HCT116 (cell line): ENCODE measurements at regions not wholly inside any gene's neighbourhood (a gene's known extent, or its start where the extent isn't known, plus 50 kb on each side); places are given as distances from the start of the nearest gene placed in this dataset.
"Not testable (repeated sequence)": the region's sequence is repeated elsewhere in the genome, so short reads cannot be mapped to it uniquely, and the experiment has no call there.

ENCODE experiments used
- ATAC-seq: fragments of 200-7000 bp; cut with Tn5 transposase; 2 replicates; pipeline ENCODE4 v1.9.1; 2020; ENCODE audit warnings: mild to moderate bottlenecking, moderate library complexity
- BruUV-seq: library from RNA; stranded (reverse); fragments of 400-500 nt; replicated peaks from 2 replicates; lab custom pipeline; 2021; lab: Mats Ljungman, UMichigan
- CTCF ChIA-PET: fragments of 300-600 bp; sonication (Branson Sonifier 250); formaldehyde crosslinking; loops from one replicate; lab custom pipeline; 2021; ENCODE audit warnings: antibody characterized with exemption; lab: Charles Lee
- POLR2A ChIA-PET: fragments of 300-600, 350-600 bp; sonication (Branson Sonifier 250); formaldehyde crosslinking; loops from one replicate; lab custom pipeline; 2021; ENCODE audit warnings: antibody characterized with exemption; lab: Charles Lee
- RAD21 ChIA-PET, 2 experiments: fragments of 300-600 bp; sonication (Branson Sonifier 250); formaldehyde crosslinking; loops; one replicate each; lab custom pipeline; 2023; ENCODE audit warnings: low total read pairs in 2 of 2; ENCODE audit not compliant: uncharacterized antibody in 2 of 2, unreplicated experiment in 2 of 2, low non-redundant PET in 1 of 2; lab: Charles Lee
- DNase-seq: peaks from one replicate; pipeline ENCODE4 v3.0.0-alpha.2; 2010; ENCODE audit warnings: low read depth, low spot score
- H2AFZ ChIP-seq: fragments of 200-600 bp; shearing (Covaris generic), sonication (generic); 2 replicates; pipeline ENCODE4 v1.6.1; 2017; ENCODE audit warnings: low read depth, mixed run types, mixed read lengths, antibody characterized with exemption, low read length; ENCODE audit not compliant: poor library complexity, severe bottlenecking
- H3K27ac ChIP-seq: 2 replicates; pipeline ENCODE4 v1.5.1; 2012; ENCODE audit warnings: low read depth, low read length
- H3K27me3 ChIP-seq: fragments of 200-600 bp; sonication (generic); 2 replicates; pipeline ENCODE4 v1.6.1; 2016; ENCODE audit warnings: mixed run types, low read length, mixed read lengths; ENCODE audit not compliant: insufficient read depth
- H3K36me3 ChIP-seq, 2 experiments: fragments of 200-500 bp in 1 of 2; fragments of 200-600 bp in 1 of 2; sonication (Bioruptor generic) in 1 of 2; sonication (generic) in 1 of 2; 2 replicates each; pipeline versions ENCODE4 v1.5.1 to v1.6.1; 2014 to 2016; ENCODE audit warnings: low read length in 2 of 2, inconsistent platforms in 1 of 2, mixed read lengths in 1 of 2, mixed run types in 1 of 2; ENCODE audit not compliant: insufficient read depth in 2 of 2, control insufficient read depth in 1 of 2
- H3K4me1 ChIP-seq, 2 experiments: fragments of 200-600 bp in 1 of 2; sonication (generic) in 1 of 2; 2 replicates each; pipeline versions ENCODE4 v1.5.1 to v1.6.1; 2012 to 2017; ENCODE audit warnings: low read length in 2 of 2, inconsistent platforms in 1 of 2, mild to moderate bottlenecking in 1 of 2, mixed read lengths in 1 of 2, mixed run types in 1 of 2, moderate library complexity in 1 of 2; ENCODE audit not compliant: insufficient read depth in 2 of 2, control insufficient read depth in 1 of 2
- H3K4me2 ChIP-seq: fragments of 200-600 bp; sonication (generic); 2 replicates; pipeline ENCODE4 v1.6.1; 2017; ENCODE audit warnings: mixed run types, low read length, mixed read lengths
- H3K4me3 ChIP-seq, 2 experiments: fragments of 200-600 bp in 1 of 2; sonication (generic) in 1 of 2; replicated peaks in 1 of 2; 2 replicates each; pipeline ENCODE4 v1.5.1; 2011 to 2016; ENCODE audit warnings: low read length in 2 of 2, control low read depth in 1 of 2, low read depth in 1 of 2, mild to moderate bottlenecking in 1 of 2, mixed read lengths in 1 of 2, mixed run types in 1 of 2
- H3K79me2 ChIP-seq: fragments of 200-600 bp; sonication (generic); 2 replicates; pipeline ENCODE4 v1.6.1; 2017; ENCODE audit warnings: mild to moderate bottlenecking, mixed run types, low read length, moderate library complexity, mixed read lengths; ENCODE audit not compliant: insufficient read depth
- H3K9ac ChIP-seq: fragments of 200-600 bp; sonication (generic); 2 replicates; pipeline ENCODE4 v1.6.1; 2016; ENCODE audit warnings: low read length, mixed read lengths
- H3K9me2 ChIP-seq: fragments of 200-600 bp; sonication (generic), shearing (Covaris generic); 2 replicates; pipeline ENCODE4 v1.6.1; 2017; ENCODE audit warnings: mixed run types, mild to moderate bottlenecking, moderate library complexity; ENCODE audit not compliant: insufficient read depth
- H3K9me3 ChIP-seq, 2 experiments: fragments of 200-500 bp in 1 of 2; fragments of 200-600 bp in 1 of 2; sonication (Bioruptor generic) in 1 of 2; sonication (generic) in 1 of 2; 2 replicates each; pipeline ENCODE4 v1.6.1; 2014 to 2017; ENCODE audit warnings: low read length in 2 of 2, mixed read lengths in 2 of 2, inconsistent platforms in 1 of 2, low read depth in 1 of 2, mild to moderate bottlenecking in 1 of 2, mixed run types in 1 of 2, moderate library complexity in 1 of 2; ENCODE audit not compliant: control insufficient read depth in 1 of 2, insufficient read depth in 1 of 2
- H4K20me1 ChIP-seq: fragments of 200-600 bp; sonication (generic), shearing (Covaris generic); 2 replicates; pipeline ENCODE4 v1.6.1; 2017; ENCODE audit warnings: mixed run types, mild to moderate bottlenecking, moderate library complexity; ENCODE audit not compliant: insufficient read depth
- intact Hi-C: fragments of 100-400 bp; cut with micrococcal nuclease; formaldehyde crosslinking; loops from 2 replicates; pipeline ENCODE4 v1.10.0; 2022

GRCh38 chr15:21112271-21113053 lies 246.3 kb upstream of the POTEB2 start:
- POLR2A ChIA-PET, H3K27ac ChIP-seq, H3K27me3 ChIP-seq, H3K9ac ChIP-seq, BruUV-seq, ATAC-seq, H3K4me2 ChIP-seq, CTCF ChIA-PET, H3K4me1 ChIP-seq, H3K79me2 ChIP-seq, H3K9me3 ChIP-seq, RAD21 ChIA-PET, H3K36me3 ChIP-seq, H3K9me2 ChIP-seq, intact Hi-C loops, H3K4me3 ChIP-seq, H2AFZ ChIP-seq, DNase-seq, H4K20me1 ChIP-seq: not testable (repeated sequence)

- H3K9me2 ChIP-seq, H3K27ac ChIP-seq, H4K20me1 ChIP-seq, CTCF ChIA-PET, intact Hi-C loops, H3K36me3 ChIP-seq, H3K4me2 ChIP-seq, H3K79me2 ChIP-seq, POLR2A ChIA-PET, RAD21 ChIA-PET, H3K4me1 ChIP-seq, DNase-seq, H3K4me3 ChIP-seq, H3K9ac ChIP-seq, ATAC-seq, H3K9me3 ChIP-seq, BruUV-seq, H3K27me3 ChIP-seq, H2AFZ ChIP-seq: not testable (repeated sequence)
Measured at GRCh38 chr15:21111861-21112260, 245.7 kb upstream of the POTEB2 start.

- CTCF ChIA-PET, H3K9ac ChIP-seq, POLR2A ChIA-PET, H3K4me3 ChIP-seq, RAD21 ChIA-PET, H3K36me3 ChIP-seq, H3K9me2 ChIP-seq, ATAC-seq, H3K4me1 ChIP-seq, H2AFZ ChIP-seq, H3K27ac ChIP-seq, H4K20me1 ChIP-seq, H3K79me2 ChIP-seq, H3K27me3 ChIP-seq, H3K4me2 ChIP-seq, intact Hi-C loops, BruUV-seq, DNase-seq, H3K9me3 ChIP-seq: not testable (repeated sequence)
Measured at GRCh38 chr15:21111172-21111571, 245.1 kb upstream of the POTEB2 start.

GRCh38 chr15:21110187-21110804 lies 244.2 kb upstream of the POTEB2 start:
- H3K4me2 ChIP-seq, H3K9me2 ChIP-seq, DNase-seq, H3K27me3 ChIP-seq, CTCF ChIA-PET, BruUV-seq, POLR2A ChIA-PET, H2AFZ ChIP-seq, H3K9me3 ChIP-seq, H3K79me2 ChIP-seq, H3K36me3 ChIP-seq, ATAC-seq, H3K4me1 ChIP-seq, H3K9ac ChIP-seq, H3K27ac ChIP-seq, RAD21 ChIA-PET, intact Hi-C loops, H3K4me3 ChIP-seq, H4K20me1 ChIP-seq: not testable (repeated sequence)
